Cardiac muscle cell (in vitro differentiated cells and primary cell): ENCODE measurements at regions not wholly inside any gene's neighbourhood (a gene's known extent, or its start where the extent isn't known, plus 50 kb on each side); places are given as distances from the start of the nearest gene placed in this dataset.

Experiments used
- DNase-seq, 2 donors: peaks; one replicate each; pipeline versions ENCODE4 v3.0.0 to v3.0.0-alpha.2; 2010 to 2017; ENCODE audit warnings: low read depth in 1 of 2, low spot score in 1 of 2
- H3K27ac ChIP-seq: fragments of 200-600 bp; sonication (generic); 2 replicates; pipeline ENCODE4 v1.5.1; 2016
- H3K27me3 ChIP-seq: fragments of 200-600 bp; sonication (generic); 2 replicates; pipeline ENCODE4 v1.6.0; 2016; ENCODE audit warnings: control low read depth
- H3K36me3 ChIP-seq: fragments of 200-600 bp; sonication (generic); 2 replicates; pipeline ENCODE4 v1.5.1; 2016; ENCODE audit warnings: control low read depth
- H3K4me1 ChIP-seq: fragments of 200-600 bp; sonication (generic); 2 replicates; pipeline ENCODE4 v1.8.1; 2017; ENCODE audit warnings: low read depth, mild to moderate bottlenecking, mixed run types
- H3K4me3 ChIP-seq: fragments of 200-600 bp; sonication (generic); 2 replicates; pipeline ENCODE4 v1.5.1; 2016; ENCODE audit warnings: mild to moderate bottlenecking
- H3K9me3 ChIP-seq: fragments of 200-600 bp; sonication (generic); 2 replicates; pipeline ENCODE4 v1.5.1; 2017; ENCODE audit warnings: low read depth, mild to moderate bottlenecking, control low read depth
- TF ChIP-seq, protein P1 (sequence below): IDR thresholded peaks from 2 replicates; pipeline ENCODE4 v1.5.1; 2012; ENCODE audit warnings: low read depth, mild to moderate bottlenecking, low read length

DNA sequence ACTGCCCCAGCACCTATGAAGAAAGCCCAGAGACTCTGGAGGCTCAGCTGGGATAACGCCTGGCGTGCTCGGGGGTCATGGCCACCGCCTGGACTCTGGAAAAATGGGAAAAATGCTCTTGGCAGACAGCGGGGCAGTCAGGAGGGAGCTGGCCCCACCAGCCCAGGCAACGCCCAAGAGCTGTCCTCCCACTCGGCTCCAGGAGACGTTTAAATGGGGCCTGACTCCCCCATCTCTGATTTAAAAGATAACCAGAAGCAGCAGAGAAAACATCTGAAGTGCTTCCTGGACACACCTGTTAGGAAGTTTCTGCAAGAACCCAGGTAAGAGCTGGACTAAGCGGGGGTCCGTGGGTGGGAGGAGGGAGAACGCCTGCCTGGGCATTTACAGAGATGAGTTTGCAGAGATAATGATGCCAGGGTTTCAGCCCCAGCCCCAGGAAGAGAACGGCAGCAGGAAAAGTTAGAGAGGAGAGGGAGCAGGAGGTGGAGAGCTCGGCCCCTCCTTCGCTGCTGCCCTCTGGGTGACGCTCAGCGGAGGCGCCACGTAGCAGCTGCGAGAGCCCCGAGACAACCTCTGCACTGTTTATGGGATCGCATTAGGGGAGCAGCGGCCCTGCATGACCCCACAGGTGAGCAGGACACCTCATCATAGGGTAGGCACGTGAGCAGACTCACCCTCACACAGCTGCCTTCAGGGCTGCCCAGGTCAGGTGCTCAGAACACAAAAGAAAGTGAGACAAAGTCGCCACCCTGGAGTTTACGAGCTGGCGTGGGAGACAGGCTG, 83.5 kb upstream of the INSIG1 start:
- H3K36me3 ChIP-seq, result no peaks in the 10 kb centered on the region
- H3K4me3 ChIP-seq, result no peak overlapping the region
- H3K4me1 ChIP-seq, result no peaks in the 10 kb centered on the region
- H3K9me3 ChIP-seq, result no peaks in the 10 kb centered on the region
- TF ChIP-seq, protein P1, sequence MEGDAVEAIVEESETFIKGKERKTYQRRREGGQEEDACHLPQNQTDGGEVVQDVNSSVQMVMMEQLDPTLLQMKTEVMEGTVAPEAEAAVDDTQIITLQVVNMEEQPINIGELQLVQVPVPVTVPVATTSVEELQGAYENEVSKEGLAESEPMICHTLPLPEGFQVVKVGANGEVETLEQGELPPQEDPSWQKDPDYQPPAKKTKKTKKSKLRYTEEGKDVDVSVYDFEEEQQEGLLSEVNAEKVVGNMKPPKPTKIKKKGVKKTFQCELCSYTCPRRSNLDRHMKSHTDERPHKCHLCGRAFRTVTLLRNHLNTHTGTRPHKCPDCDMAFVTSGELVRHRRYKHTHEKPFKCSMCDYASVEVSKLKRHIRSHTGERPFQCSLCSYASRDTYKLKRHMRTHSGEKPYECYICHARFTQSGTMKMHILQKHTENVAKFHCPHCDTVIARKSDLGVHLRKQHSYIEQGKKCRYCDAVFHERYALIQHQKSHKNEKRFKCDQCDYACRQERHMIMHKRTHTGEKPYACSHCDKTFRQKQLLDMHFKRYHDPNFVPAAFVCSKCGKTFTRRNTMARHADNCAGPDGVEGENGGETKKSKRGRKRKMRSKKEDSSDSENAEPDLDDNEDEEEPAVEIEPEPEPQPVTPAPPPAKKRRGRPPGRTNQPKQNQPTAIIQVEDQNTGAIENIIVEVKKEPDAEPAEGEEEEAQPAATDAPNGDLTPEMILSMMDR, result no peak
- DNase-seq, result no peak
- no peak overlapping the region for H3K27ac ChIP-seq
- no peaks in the 10 kb centered on the region for H3K27me3 ChIP-seq

DNA sequence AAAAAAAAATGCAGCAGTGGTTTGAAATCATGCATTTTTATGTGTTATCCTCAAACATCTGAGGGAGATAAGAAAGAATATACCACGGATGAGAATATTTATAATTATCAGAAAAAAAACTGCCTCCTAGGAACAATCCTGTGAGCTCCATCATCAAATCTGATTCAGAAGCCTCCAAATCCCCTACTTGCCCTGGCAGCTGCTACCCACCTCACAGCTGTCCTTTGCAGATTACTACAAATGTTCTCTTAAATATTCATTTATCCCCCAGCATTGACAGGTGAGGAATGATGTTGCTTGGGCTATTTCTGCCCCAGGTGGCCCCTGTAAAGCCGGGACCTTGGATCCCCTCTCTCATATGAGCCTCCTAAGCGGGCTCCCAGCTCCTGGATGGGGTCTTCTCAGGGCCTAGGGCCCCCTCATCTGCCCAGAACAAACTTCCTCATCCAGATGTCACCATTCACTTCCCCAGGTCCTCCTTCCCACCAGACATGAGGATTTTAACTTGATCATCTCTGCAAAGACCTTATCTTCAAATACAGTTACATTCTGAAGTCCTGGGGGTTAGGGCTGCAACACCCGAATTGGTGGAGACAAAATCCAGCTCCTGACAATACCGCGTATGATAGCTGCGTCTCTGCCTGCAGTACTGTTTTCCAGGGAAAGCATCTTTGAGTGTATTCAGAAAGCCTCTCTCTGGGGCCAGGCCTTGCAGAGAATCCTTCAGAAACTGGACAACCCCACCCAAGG, 81.9 kb upstream of the INSIG1 start:
- H3K27ac ChIP-seq, result no peak overlapping the region
- H3K36me3 ChIP-seq, result no peaks in the 10 kb centered on the region
- H3K4me3 ChIP-seq, result no peak overlapping the region
- H3K4me1 ChIP-seq, result no peaks in the 10 kb centered on the region
- no peak for DNase-seq
- no peaks in the 10 kb centered on the region for H3K27me3 ChIP-seq
- TF ChIP-seq, protein P1, result no peak
- no peaks in the 10 kb centered on the region for H3K9me3 ChIP-seq

DNA sequence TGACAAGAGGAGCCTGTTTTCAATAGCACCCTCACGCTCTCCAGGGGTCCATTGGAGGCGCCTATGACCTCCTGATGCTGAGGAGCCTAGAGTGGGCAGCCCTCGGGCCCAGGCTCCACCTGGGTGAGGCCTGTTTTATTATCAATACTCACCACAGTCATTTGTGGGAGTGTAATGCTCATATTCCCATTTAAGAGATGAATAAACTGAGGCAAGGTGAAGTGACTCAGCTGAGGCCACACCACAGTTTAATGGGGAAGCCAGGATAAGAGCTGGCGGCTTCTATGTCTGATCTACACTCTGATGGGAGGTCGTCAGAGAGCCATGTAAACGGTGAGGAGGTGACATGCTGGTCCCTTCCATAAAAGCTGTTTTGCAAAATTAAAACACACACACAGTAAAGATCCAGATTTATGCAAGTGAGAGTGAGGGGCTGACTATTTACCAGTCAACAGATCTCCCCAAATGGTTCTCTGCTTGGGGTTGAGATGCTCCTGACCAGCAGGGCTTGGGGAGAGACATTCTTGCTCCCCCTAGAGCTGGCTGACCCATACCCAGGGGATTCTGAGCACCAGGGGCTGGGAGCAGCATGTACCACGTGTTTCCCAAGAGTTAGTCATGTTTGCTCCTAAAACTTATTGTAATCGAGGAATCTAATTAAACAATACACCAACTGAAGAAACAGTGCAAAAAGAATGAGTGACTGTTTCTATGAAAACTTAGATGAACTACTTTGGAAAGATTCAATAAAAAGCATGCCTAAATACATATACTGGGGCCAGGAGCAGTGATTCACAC, 81.0 kb upstream of the INSIG1 start:
- H3K9me3 ChIP-seq, result no peaks in the 10 kb centered on the region
- no peaks in the 10 kb centered on the region for H3K4me1 ChIP-seq
- no peak for DNase-seq
- no peak overlapping the region for H3K4me3 ChIP-seq
- H3K27ac ChIP-seq, result no peak overlapping the region
- no peaks in the 10 kb centered on the region for H3K27me3 ChIP-seq
- no peaks in the 10 kb centered on the region for H3K36me3 ChIP-seq
- TF ChIP-seq, protein P1, result peak; percentile 9

DNA sequence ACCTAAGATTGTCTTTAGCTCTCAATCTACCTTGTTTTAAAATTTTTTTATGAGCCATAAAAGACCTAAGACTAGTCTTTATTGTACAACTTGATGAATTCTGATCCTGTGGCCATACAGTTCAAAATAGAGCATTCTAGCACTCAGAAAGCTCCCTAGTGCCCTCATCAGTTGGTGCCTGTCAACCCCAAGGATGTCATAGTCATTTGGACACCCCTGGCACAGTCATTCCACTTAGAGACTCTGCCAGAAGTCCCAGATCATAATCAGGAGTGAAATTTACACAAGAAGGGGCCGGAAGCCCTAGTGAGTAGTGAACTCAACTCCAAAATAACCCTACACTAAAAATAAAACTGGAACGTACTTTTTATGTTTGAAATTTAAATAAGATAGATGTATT, 80.0 kb upstream of the INSIG1 start:
- TF ChIP-seq, protein P1, result no peak

DNA sequence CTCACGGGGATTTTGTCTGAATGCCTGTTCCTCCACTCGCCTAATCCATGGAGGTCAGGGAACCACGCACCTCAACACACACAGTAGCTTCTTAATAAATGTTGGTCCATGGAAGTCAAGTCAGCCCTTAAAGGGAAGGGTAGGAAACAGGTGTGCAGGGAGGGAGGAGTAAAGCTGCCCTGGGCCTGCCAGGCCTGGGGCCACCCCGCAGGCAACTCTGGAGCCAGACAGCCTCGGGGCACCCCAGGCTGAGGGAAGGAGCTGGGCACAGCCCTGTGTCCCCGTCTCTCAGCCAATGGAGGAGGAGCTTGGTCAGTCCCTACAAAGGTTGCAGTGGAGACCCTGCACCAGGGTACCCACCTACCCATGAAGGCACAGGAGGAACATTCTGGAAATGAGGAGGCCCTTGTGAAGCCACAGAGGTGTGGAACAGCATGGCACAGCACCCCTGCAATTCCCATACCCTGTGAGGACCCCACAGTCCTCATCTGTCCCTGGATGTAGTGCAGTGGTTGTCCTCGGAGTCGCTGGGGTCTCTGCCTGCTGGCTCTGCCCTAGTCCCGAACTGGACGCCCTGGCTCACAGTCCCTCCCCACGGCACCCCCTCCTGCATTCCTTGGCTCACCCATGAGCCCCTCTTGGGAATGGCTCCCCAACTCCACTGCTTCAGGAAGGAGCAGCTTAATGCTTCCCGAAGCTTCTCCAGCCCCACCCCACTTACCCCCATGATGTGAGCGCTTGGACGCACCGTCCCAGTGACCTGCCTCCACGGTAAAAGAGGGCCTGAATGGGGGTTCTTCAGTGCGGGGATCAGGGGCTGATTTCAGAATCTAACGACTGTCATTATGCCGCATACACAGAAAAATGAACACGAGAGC, 79.2 kb upstream of the INSIG1 start:
- TF ChIP-seq, protein P1, result no peak
- Histone ChIP-seq H3K27me3 (no peaks in the 10 kb centered on the region), H3K27ac (no peak overlapping the region), H3K9me3 (no peaks in the 10 kb centered on the region), H3K36me3 (no peaks in the 10 kb centered on the region), H3K4me1 (no peaks in the 10 kb centered on the region), H3K4me3 (no peak overlapping the region)
- no peak for DNase-seq

More for the DNA sequence above, 80.0 kb upstream of the INSIG1 start:
- no peaks in the 10 kb centered on the region for H3K9me3 ChIP-seq
- H3K4me3 ChIP-seq, result no peak overlapping the region
- DNase-seq, result no peak
- H3K36me3 ChIP-seq, result no peaks in the 10 kb centered on the region
- no peaks in the 10 kb centered on the region for H3K27me3 ChIP-seq
- H3K4me1 ChIP-seq, result no peaks in the 10 kb centered on the region
- no peak overlapping the region for H3K27ac ChIP-seq
